ENCODE measurements at regions not wholly inside any gene's neighbourhood (a gene's known extent, or its start where the extent isn't known, plus 50 kb on each side); places are given as distances from the start of the nearest gene placed in this dataset.

DNA sequence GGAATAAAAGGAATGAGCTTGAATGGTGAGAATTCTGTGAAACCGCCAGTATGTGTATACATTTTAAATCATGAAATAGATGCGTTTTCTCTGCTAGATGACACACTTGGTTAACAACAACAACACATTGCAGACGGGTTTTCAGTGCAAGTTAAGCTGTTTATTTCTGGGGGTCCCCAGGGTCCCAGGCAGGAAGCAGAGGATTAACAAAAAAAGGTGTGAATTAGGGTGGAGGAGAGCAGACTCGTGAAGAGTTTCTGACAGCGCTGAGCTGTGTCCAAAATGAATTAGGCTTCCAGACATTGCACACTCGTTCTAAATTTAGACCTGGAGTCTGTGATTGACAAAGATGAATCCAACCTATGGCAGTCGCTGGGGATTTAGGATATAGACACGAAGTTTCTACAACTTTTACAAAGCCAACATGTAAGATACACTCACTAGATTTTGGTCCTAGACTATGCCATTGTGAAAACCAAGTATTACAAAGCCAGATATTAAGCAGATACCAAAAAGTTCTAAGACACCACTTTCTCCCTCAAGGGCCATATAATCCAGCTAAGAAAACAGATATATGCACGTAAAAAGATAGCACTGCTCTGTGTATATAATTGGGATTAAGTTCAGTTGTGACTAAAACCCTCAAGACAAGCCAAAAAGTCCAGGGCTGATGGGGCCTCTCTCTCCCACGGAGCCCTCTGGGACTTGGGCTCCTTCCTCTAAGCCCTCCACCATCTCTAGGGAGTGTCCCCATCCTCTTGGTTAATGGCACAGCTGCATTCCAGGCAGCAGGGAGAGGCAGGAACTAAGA lies 120.2 kb downstream of the ACAA2 start:
- TF ChIP-seq POLR2AphosphoS5 (IDR thresholded peaks at IDR 0.05; ENCODE audit: low read depth, low read length) (no peak), POLR2A (IDR thresholded peaks at IDR 0.05; ENCODE audit: low read depth, low read length) (no peak), PAX5 (IDR thresholded peaks at IDR 0.05; ENCODE audit: insufficient read depth, low read length, severe bottlenecking) (no peak), TAF1 (IDR thresholded peaks at IDR 0.05; ENCODE audit: low read depth, low read length) (no peak)

Data from GM12891 (cell line).